HG02759 (cell line): ENCODE measurements at regions not wholly inside any gene's neighbourhood (a gene's known extent, or its start where the extent isn't known, plus 50 kb on each side); places are given as distances from the start of the nearest gene placed in this dataset.
A peak's percentile ranks its signal among the peaks of the same experiment; 100 is the strongest.

Source experiments
- ATAC-seq: cut with Tn5 transposase; IDR thresholded peaks from one replicate; pipeline ENCODE4 v1.9.1; 2021; ENCODE audit warnings: mild to moderate bottlenecking, moderate library complexity; ENCODE audit not compliant: unreplicated experiment

DNA sequence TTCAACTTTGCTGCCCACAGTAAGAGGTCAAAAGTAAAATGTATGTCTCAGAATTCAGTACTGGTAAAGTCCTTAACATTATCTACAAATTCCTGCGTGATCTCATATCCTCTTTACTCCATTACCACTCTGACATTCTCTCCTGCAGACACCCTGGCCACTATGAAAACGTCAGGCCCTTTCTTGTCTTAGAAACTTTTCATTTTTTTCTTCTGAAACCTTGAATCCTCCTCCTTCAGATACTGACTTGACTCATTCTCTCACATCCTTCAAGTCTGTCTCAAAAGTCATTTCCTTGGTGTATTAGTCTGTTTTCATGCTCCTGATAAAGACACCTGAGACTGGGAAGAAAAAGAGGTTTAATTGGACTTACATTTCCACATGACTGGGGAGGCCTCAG is 262.3 kb downstream of the POU4F1 start:
- ATAC-seq: peak; percentile 63

DNA sequence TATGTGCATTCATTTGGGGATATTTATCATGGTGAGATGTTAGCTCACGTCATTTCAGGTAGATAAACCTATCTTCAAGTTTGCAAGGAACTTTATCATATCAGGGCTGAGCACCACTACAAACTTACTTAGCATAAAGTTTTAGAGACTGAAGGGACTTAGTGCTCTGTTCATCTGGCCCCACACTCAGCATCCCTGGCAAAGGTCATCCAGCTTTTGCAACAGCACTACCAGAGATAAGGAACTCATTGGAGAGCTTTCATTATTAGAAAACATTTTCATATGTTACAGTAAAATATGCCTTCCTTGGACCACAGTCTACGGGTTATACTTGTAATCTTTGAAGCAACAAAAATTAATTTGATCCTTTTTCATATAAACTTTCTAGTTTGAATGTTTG is 263.4 kb downstream of the POU4F1 start:
- no peak for ATAC-seq

DNA sequence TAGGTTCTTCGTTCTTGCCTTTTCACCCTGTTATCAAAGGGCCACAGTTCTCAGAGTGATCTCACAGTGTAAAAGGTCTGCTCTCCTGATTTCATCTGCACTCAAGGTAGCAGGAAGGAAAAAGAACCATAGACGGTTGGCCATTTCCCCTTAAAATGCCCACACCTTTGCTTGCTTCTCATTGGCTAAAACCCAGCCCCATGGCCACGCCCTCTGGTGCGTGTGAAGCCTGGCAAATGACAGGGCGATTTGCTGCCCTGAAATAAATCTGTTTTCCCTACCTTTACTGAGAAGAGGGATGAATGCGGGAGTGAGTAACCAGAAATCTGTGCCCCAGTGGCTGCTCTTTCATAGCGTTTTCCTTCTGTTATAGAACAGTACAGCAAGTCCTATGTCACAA is 269.3 kb downstream of the POU4F1 start:
- ATAC-seq: no peak

DNA sequence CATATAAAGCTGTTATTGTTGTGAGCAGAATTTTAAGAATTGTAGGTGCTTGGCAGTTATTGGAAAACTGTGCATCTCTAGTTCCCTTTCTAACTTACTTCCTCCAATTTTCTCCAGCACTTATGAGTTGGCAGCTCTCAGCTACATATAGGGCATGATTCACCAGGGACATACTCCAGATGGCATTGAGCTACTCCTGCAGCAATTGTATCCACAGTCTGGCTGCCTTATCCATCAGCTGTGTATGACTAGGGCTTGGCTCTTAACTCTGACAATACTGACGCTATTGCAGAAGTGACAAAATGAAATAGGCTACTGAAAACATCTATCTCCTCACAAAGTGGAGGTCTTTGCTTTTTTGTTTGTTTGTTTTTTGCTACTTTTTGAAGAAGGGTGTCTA is 276.7 kb downstream of the POU4F1 start:
- ATAC-seq: no peak

DNA sequence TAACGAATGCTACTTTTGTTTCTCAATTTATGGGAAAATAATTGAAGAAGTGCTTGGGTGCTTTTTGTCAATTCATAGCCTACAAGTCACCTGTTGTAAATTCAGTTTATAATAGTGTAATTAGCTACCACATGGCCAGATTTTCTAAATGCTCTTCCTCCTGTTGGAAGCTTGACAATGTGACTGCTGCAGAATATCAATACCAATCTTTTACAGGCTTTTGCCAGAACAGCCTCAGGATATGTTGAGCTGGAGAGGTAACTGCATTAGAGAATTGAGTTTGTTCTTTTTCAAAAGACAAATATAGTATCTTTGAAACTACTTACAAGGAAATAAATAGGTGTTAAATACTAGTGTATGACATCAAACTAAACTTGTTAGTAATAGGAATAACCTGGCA is 277.8 kb downstream of the POU4F1 start:
- no peak for ATAC-seq

DNA sequence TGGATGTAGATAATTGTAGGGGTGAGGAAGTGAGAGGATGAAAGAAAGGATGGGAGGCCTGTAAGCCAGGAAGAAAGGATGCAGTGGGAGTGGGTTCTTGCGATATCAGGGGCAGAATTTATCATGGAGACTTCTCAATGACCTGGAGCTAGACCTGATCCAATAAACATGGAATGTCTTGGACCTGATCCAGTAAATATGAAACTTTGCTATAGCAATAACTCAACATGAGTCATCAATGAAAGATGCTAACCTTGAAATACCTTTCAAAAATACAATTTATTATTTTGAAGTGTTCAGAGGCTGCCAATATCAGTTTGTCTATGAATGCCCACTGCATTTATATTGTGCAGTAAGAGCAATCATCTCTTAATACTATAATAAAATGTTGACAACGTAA is 279.5 kb downstream of the POU4F1 start:
- no peak for ATAC-seq

DNA sequence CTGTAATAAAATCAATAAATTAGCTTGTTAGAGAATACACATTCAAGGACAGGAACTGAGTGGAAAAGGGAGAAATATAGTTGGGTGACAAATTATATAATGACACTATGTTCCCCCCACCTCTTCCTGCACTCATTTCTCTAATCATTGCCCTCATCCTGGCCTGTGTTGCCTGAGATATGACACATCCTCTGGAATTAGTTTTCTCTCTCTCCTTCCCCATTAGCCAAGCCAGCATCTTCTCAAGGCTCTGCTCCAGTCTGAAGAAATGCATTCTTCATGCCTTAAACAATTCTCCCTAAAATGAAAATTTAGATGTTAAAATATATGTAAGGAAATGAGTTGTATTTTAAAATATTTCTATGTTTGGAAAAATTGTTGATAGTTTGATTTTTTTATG is 280.3 kb downstream of the POU4F1 start:
- no peak for ATAC-seq

DNA sequence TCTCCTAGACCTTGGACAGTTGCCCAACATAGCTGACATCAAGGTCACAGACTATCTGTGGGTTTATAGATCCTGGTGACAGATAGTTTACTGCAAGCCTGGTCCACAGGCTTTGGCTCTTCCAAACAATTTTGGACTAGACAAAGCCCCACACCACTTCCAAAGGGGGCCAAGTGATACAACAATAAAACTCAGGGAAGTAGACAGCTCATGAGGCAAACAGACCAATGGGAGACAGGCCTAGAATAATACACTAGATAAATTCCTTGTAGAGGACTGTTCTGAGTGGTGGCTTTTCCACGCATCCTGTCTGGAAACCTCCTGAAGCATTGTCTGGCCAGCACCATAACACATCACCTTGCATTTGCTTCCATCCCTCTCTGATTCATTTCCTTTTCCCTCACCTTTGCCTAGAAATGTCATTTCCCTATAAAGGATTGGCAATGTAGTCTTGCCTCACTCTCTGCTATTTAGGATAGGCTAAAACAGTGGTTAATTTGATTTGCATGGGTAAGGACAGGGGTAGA is 284.2 kb downstream of the POU4F1 start:
- ATAC-seq: no peak

DNA sequence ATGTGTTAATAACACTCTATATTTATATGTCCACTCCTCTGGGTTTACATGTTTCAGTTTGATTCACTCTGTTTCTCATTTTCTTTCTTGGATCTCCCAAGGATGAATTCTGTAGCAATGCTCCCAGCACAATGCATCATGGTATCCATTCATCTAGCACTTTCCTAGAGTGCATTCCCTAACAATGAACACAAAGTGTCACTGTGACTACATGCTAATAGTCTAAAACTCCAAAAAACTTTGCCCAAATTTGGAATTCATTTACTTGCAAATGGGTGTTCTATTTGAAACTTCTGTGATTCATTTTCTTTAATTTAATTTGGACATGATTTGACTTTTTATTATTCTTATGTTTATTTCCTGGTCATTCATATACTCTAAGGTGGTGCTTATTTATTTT is 286.3 kb downstream of the POU4F1 start:
- no peak for ATAC-seq

DNA sequence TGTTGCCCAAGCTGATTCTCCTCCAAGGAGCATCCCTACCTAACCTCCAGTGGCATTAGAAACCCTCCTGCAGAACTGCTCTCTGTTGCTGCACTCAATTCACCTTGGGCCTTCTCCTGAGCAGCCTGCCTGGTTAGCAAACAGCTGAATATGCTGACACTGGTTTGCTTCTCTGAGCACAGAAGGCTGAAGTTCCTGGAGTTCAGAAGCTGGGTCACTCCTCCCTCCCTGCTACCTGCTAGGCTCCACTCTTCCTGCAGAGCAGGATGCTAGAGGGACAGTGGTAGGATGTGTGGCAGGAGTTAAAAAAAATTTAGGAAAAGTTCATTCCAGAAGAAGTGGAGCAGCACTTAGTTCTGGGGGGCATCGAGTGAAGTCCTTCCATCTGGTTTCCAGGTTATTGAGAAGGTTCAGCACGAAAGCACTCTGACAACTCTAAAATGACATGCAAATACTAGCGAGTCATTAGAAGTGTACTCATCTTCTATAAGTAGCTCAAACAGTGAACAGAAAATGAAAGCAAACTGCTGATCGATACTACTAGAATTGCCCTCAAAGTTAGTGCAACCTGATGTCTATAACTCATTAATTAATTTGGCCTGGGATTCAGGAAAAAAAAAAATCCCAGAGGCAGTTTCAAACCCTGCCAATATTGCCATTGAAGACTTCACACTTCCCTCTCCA is 293.7 kb downstream of the POU4F1 start:
- peak; percentile 82 for ATAC-seq

DNA sequence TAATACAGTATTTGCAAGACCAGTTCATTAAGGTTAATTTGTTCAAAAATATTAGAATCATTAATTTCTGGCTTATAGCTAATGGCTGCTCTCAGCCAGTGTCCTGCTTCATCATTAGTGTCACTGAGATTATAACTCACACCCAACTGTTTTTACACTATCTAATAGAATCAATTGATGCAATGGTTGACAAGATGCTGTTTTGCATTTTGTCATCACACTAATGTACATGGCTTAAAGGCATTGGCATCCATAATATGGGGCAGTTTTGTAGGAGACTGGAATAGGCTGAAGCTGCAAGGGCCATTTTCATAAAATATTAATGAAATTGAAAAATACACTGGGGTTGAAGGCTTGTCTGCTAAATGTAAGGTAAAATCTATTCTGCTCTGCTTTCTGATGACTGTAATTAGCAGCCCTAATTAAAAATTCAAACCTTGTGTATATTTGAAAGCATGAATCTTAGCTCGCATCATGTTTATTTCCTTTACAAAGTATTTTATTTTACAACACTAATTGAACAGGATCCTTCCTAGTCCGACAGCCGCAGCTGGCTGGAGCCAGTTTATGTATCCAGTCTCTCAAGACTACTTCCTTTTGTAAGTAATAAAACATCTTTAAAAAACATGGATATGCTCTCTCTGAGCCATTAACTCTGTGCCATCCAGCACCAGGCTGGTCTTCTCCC is 296.7 kb downstream of the POU4F1 start:
- no peak for ATAC-seq

DNA sequence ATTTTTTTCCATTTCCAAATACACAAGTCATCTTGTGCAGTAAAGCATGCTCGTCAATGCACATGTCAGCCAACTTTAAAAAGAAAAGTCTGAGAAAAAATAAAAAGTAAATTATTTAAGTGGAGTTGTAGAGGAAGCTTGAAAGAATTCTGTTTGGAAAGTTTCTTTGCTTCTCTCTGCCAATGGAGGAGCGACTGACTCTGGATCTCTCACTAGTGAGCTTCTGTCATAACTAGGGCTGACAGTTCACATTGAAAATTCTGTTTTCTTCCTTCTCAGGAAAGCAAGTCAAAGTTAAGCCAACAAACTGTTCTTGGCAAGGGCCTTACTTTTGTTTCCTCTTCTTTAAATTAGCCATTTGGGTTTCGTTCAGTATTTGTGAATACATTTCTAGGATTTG is 298.2 kb downstream of the POU4F1 start:
- ATAC-seq: no peak

DNA sequence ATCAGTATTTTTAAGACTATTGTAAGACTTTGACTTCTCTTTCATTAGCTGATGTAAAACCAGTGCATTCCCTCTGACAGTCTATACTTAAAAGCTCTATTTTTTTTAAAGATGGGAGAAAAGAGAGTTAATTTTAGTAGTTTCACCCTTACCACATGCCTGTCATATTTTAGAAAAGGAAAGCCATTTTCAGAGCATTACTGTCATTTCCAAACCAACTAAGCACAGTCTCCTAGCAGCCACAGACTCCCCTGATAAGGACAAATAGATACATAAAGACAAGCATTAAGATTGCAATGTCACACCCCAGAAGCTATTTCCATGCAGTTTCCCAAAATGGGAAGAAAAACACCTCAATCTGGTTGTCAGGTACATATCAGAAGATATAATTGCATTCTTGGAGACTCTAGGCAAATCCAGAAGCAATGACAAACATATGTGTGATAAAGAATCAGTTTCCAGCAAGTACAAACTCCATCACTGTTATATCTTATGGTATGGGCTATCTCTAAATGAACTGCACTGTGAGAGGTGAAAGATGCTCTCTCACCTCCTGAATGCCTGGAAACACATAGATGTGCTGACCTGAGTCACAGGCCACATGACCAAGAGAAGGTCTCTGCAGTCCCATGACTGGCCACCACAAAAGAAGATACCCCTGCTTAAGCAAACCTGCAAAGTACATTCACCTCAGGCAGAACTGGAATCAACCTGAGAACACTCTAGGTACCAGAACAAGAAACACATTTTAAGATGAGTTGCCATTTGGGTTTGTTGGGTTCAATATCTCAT is 303.3 kb downstream of the POU4F1 start:
- ATAC-seq: peak; percentile 71

DNA sequence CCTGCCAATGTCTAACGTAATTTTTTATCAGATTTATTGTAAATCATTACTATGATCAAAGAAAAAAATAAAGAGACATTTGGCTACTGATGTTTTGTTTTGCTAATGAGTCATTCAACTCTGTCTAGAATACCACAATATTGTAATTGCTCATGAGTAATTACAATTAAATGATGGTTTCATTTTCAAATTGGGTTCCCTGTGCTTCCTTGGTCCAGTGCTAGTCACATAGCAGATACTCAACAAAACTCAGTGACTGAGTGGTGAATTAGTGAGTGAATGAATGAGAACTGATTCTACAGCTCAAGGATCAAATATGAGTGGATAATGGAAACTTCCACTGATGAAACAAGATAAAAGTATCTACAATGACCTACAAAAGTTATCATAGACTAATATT is 304.7 kb downstream of the POU4F1 start:
- no peak for ATAC-seq

DNA sequence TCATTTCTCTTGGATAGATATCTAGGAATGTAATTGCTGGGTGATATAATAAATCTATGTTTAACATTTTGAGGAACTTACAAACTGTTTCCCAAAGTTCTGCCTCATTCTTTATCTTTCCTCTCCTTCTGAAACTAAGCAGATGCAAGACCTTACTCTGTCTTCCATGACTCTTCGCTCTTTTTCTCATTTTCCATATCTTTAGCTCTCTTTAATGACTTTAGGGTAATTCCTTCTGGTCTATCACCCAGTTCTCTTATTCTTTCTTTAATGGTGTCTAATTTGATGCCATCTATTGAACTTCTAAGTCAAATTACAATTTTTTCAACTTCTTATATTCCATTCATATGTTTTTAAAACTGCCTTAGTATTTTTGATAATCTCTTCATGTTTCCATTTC is 316.6 kb downstream of the POU4F1 start:
- no peak for ATAC-seq

DNA sequence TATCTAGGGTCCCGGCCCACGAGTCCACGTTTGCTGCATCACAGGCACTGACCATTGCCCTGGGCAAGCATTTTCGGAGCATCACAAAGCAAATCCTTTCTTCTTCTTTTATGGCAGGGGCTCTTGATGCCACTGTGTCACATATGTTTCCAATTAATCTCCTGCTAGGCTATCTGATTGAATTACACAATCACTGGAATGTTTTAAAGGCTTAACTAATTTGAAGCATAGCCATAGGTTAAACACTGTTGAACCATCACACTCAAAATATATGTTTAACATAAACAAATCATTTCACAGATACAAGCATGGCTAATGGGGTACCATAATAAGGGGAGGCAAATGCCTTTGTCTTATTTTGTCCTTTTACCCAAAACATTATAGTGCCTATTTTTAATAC is 338.3 kb downstream of the POU4F1 start:
- no peak for ATAC-seq

DNA sequence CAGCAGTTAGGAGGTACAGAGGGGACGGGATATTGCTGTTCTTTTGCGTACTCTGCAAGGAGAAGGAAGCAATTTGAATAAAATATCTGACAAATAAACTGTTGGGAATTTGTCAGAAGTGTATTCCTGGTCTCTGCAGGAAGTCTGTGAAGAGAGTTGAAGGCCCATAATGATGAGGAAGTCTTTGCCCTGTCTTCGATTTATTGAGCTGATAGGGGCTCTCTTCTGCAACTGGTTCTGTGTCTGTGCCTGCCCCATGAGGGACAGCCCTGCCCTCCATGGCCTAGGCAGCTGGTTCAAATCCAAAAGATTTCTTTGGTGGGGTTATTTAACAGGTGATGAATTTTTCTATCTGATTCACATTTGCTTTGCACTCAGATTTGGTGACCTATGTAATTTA is 339.7 kb upstream of the EDNRB start:
- no peak for ATAC-seq

DNA sequence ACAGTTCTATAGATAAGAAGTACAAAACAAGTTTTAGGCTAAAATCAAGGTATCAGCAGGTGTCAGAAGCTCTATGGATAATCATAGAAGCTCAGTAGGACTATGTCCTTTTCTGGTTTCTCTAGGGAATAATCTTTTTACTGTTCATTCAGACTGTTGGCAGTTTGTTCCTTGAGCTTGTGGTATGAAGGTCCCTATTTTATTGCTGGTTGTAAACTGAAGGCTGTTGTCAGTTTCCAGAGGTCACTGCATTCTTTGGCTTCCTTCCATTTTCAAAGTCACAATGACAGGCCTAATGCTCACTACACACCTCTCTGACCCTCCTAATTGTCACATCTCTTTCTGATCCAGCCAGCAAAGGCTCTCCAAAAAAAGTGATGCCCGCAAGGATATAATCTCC is 337.9 kb upstream of the EDNRB start:
- ATAC-seq: no peak

DNA sequence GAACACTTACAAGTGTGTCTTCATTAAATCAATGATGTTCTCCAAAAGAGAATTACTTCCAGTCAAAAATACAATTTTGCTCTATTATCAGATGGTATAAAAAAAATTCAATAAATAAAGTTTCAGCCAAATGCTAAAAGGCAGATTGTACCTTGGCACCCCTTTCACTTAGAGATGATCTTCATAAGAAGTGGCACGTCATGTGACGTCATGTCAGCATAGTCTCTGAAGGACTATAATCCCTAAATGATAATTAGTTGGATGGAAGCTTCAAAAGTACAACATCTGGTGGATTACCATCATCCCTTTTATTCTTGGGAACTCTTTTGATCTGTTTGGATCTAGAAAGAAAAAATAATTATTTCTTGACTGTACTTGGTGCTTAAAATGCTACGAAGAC is 335.5 kb upstream of the EDNRB start:
- ATAC-seq: no peak

DNA sequence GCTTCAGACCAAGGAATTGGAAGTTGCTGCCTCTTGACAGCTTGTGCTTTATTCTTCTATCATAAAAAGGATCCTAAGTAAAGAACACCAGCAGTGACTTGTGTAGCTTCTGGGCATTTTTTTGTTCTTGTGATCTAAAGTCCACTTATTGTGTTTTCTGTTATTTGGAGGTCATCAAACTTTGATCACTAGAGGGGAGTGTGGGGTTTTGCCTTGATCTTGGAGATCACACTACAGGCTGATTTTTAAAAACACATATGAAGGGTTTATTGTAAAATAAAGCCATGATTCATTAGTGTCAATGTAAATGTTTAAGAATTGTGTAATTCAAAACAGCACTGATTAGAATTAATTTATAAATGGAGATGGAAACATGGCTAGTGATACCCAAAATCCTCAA is 328.7 kb upstream of the EDNRB start:
- ATAC-seq: no peak

DNA sequence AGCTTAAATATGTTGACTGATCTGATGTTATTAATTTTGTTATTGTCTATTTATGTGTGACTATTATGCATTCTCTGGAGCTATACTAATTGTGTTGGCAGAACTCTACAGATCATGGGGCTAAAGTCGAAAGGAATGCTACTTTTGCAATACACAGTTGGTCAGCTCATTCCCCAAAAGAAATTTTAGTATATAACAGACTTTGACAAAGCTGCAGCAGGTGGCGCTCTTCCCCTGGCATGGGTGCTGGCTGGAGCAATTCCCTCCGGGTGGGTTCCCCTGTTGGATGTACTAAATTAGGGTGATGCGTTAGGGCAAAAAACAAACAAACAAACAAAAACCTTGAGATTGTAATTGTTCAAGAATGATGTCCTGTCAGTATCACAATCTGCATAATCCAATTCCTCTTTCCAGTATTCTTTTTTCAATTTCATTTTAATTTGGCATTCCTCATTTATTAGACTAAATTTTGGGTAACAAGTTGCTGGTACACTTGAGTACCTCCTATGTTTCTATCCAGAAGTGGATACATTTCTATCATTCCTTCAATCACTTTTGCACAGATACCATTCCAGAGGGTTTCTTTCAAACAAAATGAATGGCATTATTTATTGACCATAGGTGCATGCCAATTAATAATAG is 322.8 kb upstream of the EDNRB start:
- ATAC-seq: peak; percentile 68
